GM23338 (cell line): ENCODE measurements at regions not wholly inside any gene's neighbourhood (a gene's known extent, or its start where the extent isn't known, plus 50 kb on each side); places are given as distances from the start of the nearest gene placed in this dataset.

Source experiments
- POLR2AphosphoS5 ChIP-seq: IDR thresholded peaks from 2 replicates; pipeline ENCODE4 v1.6.1; 2016; ENCODE audit warnings: antibody characterized with exemption, low read depth
- STAT1 ChIP-seq: IDR thresholded peaks from one replicate; pipeline ENCODE4 v1.6.1; 2016; ENCODE audit warnings: antibody characterized with exemption; ENCODE audit not compliant: unreplicated experiment
- ZNF331 ChIP-seq: fragments of 250-450 bp; sonication (Bioruptor Pico); IDR thresholded peaks from 2 replicates; pipeline ENCODE4 v1.5.0; 2020; ENCODE audit warnings: low read depth, mild to moderate bottlenecking, moderate library complexity
- TF ChIP-seq, protein P1 (sequence below), 2 experiments: fragments of 200-600 bp in 1 of 2; sonication (generic) in 1 of 2; conservative IDR thresholded peaks; 2 replicates each; pipeline versions ENCODE4 v1.5.1 to v1.6.1; 2016 to 2017; ENCODE audit warnings: antibody characterized with exemption in 2 of 2, low read depth in 2 of 2, mild to moderate bottlenecking in 2 of 2, moderate library complexity in 1 of 2
- TF ChIP-seq, protein P2 (sequence below): IDR thresholded peaks from one replicate; pipeline ENCODE4 v1.6.1; 2018; ENCODE audit warnings: antibody characterized with exemption; ENCODE audit not compliant: unreplicated experiment

DNA sequence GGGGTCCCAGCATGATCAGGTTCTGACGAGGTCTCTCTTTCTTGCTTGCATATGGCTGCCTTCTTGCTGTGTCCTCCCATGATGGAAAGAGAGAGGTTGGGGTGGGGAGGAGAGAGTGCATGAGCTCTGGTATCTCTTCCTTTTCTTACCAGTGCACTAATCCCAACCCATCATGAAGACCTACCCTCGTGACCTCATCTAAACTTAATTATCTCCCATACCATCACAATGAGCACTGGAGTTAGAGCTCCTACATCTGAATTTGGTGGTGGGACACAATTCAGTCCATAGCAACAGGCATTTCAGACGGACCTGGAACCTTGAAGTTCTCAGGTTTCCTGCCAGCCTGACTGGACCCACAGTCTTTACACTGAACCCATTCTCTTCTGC lies 125.2 kb upstream of the ZNF648 start:
- TF ChIP-seq POLR2AphosphoS5 (no peak), STAT1 (no peak), ZNF331 (CRISPR knock-in tag) (no peak)
- TF ChIP-seq, protein P1, sequence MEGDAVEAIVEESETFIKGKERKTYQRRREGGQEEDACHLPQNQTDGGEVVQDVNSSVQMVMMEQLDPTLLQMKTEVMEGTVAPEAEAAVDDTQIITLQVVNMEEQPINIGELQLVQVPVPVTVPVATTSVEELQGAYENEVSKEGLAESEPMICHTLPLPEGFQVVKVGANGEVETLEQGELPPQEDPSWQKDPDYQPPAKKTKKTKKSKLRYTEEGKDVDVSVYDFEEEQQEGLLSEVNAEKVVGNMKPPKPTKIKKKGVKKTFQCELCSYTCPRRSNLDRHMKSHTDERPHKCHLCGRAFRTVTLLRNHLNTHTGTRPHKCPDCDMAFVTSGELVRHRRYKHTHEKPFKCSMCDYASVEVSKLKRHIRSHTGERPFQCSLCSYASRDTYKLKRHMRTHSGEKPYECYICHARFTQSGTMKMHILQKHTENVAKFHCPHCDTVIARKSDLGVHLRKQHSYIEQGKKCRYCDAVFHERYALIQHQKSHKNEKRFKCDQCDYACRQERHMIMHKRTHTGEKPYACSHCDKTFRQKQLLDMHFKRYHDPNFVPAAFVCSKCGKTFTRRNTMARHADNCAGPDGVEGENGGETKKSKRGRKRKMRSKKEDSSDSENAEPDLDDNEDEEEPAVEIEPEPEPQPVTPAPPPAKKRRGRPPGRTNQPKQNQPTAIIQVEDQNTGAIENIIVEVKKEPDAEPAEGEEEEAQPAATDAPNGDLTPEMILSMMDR (conservative IDR thresholded peaks at IDR 0.05; ENCODE audit: low read depth in 2 of 2), result no peak
- TF ChIP-seq, protein P2, sequence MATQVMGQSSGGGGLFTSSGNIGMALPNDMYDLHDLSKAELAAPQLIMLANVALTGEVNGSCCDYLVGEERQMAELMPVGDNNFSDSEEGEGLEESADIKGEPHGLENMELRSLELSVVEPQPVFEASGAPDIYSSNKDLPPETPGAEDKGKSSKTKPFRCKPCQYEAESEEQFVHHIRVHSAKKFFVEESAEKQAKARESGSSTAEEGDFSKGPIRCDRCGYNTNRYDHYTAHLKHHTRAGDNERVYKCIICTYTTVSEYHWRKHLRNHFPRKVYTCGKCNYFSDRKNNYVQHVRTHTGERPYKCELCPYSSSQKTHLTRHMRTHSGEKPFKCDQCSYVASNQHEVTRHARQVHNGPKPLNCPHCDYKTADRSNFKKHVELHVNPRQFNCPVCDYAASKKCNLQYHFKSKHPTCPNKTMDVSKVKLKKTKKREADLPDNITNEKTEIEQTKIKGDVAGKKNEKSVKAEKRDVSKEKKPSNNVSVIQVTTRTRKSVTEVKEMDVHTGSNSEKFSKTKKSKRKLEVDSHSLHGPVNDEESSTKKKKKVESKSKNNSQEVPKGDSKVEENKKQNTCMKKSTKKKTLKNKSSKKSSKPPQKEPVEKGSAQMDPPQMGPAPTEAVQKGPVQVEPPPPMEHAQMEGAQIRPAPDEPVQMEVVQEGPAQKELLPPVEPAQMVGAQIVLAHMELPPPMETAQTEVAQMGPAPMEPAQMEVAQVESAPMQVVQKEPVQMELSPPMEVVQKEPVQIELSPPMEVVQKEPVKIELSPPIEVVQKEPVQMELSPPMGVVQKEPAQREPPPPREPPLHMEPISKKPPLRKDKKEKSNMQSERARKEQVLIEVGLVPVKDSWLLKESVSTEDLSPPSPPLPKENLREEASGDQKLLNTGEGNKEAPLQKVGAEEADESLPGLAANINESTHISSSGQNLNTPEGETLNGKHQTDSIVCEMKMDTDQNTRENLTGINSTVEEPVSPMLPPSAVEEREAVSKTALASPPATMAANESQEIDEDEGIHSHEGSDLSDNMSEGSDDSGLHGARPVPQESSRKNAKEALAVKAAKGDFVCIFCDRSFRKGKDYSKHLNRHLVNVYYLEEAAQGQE, result no peak
